HG03565 (cell line): ENCODE measurements at regions not wholly inside any gene's neighbourhood (a gene's known extent, or its start where the extent isn't known, plus 50 kb on each side); places are given as distances from the start of the nearest gene placed in this dataset.
"Not testable (repeated sequence)": the region's sequence is repeated elsewhere in the genome, so short reads cannot be mapped to it uniquely, and the experiment has no call there.

Source experiments
- ATAC-seq: cut with Tn5 transposase; IDR thresholded peaks from one replicate; pipeline ENCODE4 v1.9.1; 2021; ENCODE audit warnings: mild to moderate bottlenecking, moderate library complexity; ENCODE audit not compliant: unreplicated experiment

DNA sequence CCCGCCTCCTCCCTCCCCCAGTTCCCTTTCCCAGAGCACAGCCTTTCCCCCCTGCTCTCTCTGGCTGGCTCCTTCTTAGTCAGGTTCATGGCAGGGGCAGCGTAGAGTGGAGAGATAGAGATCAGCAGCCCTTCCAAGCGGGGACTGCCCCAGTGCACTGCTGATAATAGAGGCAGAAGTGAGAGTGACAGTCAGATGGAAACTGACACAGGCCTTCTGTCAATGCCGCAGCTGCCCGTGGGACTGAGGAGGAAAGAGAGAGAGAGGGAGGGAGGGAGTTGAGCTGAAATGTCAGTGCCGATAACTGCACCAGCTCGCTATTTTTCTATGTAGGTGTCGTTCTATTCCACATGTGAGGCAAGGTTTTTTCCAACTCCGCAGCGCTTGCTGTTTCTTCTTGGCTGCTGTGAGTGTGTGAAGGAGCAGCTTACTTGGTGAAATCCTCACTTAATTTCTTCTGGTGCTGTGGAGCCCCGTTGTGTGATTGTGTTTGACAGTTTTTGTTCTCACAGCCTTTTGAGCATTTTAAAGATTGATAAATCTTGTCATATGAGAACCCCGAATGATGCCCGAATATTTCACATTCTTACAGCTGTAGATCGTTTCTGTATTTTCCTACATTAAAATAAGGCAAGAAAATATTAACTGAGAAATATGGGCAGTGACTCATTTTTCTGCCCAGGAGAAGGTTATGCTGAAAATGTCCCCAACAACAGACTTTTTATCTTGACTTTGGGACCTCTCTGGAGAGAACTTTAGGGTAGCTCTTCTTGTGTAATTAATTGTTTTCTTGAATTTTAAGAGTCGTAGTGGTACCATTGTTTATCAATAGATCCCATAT, 386.4 kb upstream of the MMS22L start:
- ATAC-seq: peak; percentile 99

DNA sequence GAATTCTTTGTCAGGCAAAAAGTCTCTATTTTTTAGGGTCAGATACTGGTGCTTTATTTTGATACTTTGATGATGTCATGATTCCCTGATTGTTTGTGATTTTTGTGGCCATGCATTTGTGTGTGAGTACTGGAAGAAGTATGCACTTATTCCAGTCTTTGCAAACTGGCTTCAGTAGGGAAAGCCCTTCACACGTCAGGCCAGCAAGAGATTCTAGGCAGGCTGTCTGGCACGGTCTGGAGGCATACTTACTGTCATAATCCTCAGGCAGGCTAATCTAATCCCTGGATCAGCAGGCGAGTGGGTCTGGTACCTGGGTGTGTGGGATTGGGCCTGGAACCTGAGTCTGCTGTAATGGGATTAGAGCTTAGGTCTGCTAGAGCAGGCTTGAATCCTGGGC, 391.8 kb upstream of the MMS22L start:
- no peak for ATAC-seq

DNA sequence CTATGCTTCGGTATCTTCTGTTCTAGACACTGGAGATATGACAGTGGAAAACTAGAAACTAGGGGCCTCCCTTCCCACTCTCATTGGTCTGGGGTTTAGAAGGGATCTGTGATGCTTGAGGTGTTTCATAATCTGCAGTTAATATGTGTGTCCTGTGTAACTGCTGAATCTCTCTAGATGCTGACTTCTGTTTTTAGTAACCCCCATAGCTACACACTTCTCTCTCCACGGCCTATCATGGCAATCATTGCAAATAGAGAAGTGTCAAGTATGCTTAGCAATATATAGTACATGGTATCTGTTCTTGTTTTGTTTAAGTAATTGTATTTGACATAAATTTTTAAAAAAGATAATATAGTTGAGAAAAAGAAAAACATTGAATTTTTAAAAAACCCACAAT, 394.6 kb upstream of the MMS22L start:
- ATAC-seq: no peak

DNA sequence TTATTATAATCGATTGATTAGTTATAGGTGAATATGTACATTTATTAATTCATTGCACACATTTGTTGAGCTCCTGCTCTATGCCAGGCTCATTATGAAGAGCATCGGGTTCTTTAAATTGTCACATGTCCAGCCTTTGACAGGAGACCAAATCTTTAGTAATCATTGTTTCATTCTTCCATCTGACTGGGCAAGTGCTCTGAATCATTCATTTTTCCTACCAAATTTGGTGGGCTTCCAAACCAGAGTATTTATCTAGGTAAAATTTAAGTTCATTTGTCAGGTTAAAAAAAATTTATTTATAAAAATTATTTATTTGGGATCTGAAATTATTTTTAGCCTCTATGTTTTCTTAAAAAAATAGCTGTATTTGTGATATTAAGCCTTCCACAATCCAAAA, 404.9 kb upstream of the MMS22L start:
- no peak for ATAC-seq

DNA sequence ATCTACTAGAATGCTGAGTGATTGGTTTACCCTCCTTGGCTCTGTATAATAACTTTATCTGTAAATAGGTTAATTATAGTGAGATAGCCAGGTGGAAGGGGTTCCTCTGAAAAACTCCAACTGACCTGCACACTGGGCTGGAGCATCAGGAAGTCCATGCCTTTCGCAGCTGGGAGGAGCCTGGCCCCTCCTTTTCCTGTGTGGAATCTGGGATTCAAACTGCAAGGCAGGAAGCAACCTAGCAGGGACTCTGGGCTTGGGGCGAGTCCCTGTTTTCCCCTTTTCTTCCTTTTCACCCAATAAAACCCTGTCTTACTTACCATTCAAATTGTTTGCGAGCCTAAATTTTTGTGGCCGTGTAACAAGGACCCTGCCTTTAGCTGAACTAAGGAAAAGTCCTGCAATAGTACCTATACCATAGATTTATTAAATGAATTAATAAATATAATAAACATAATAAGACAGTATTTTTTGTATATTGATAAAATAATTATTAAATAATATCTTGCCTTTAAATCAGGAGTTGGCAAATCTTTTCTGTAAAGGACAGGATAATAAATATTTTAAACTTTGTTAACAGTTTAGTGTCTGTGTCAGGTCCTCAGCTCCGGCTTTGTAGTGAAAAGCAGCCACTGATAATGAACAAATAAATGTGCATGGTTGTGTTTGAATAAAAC, 406.2 kb upstream of the MMS22L start:
- no peak for ATAC-seq

DNA sequence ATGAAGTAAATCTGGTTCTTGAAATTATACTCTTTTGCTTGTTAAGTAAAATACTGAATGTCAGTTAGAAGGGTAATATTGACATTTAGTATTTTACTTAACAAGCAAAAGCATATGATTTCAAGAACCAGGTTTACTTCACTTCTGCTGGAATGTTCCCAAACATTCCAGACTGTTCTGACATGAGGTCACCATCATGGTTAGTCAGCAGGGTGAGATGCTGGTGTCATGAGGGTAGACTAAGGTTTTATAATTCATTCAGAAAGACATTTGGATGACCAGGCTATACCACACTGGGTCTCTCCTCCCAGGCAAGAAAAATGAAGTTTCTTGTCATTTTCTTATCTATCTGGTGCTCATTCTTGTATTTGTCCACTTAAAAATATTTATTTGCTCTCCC, 414.4 kb upstream of the MMS22L start:
- ATAC-seq: no peak

DNA sequence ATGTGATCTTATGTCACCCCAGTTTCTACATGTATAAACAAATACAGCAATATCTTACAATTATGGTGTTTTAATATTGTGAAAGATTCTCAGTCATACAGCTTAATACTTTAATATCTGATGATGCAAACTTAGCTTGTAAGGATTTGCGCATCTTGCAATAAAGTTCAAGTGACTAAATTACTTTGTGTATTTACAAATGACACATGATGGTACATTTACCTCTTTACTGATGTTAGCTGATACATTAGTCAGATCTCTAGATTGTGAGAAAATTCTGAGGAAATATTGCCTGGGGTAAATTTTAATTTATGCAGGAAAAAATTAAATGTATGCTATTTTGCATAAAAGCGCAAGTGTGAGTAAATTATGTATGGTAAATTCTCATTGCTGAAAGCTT, 418.8 kb upstream of the MMS22L start:
- no peak for ATAC-seq

DNA sequence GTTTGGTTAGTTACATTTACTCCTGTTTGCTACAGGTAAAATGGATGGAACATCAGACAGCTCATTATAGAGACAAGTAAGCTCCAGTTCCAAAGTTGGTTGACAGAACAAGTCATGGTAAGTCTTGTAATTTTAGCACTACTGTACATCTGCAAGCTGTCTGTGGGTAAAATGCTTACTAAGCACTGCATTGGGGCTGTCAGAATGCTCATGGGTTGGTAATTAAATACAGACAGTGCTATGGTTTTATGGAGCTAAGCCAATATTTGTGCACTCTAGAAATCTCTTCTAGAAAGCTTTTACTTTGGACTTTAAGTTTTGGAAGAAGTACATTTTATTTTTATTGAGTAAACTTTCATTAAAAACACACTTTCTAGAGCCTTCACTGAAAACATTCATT, 419.2 kb upstream of the MMS22L start:
- no peak for ATAC-seq

DNA sequence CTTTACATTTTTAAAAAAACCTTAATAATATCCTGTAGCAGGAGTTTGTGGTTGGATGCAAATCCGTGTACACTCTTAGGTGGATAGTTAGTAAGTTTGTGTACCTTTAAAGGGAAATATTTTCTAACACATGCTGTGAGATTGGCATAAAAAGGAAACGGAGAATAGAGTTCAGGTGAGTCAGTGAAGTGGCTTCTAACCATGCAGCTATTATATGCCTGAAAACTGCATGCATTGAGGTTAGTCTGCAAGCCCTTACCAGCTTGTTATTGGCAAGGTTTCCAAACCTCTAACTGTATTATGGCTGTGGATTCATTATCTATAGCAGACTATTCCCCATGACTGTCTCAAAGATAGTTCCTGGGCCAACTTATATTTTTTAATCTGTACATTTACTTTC, 420.6 kb upstream of the MMS22L start:
- no peak for ATAC-seq

DNA sequence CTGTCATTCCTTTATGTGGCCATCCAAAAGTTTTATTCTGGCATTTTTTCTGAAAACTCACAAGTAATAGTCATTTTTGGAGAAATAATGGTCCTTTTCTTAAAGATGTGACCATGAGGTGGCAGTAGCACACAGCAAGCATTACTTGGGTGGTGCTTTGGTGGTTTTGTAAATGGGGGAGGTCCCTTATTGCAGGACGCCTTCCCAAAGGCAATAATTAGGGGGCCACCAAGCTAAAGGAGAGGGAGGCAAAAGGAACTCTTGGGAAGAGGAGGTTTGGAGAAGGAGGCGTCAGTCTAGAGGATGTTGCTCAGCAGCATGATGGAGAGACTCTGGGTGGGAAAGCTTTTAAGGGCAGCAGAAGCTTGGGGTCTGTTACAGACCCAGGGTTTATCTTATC, 422.6 kb upstream of the MMS22L start:
- no peak for ATAC-seq

DNA sequence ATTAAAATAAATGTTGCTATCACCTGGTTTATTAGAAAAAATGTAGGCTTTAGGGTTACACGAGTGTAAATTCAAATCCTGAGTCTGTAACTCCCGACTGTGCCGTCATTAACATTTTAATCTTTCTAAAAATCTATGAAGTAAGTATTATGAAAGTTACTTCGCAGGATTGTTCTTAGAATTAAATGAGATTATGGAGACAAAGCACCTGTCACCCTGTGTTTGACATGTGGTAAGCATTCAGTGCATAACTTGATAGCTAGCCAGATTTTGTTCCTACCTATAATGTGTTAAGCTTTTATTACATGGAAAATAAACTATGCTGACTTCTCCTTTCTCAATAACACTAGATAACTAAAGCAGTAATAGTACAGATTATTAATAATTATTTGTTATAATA, 429.7 kb upstream of the MMS22L start:
- ATAC-seq: no peak

DNA sequence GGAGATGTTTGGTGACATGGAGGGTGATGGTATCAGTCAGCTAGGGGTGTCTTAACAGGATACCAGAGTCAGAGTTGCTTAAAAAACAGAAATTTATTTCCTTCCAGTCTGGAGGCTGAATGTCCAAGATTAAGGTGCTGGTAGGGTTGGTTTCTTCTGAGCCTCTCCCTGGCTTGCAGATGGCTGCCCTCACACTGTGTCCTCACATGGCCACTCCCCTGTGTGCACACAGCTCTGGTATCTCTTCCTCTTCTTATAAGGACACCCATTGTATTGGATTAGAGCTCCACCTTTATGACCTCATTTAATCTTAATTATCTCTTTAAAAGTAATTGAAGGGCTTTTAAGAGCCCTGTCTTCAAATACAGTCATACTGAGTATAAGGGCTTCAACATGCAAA, 431.8 kb upstream of the MMS22L start:
- no peak for ATAC-seq

DNA sequence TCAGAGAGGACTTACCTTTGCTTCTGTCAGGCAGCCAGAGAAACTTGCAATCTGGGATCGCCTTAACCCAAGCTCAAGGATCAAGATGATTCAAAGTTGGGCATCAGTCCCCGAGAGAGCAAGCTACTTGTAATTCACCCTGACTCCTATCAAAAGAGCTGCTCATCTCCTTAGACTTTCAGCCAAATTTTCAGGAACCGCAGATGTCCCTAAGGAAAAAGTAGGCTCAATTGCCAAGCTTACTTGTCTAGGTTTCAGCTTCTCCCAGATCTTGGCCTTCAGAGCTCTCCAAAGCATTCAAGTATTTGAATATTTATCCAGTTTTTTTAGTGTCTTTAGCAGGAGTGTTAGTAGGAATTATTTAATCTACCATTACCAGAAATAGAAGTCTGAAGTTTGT, 434.1 kb upstream of the MMS22L start:
- no peak for ATAC-seq

DNA sequence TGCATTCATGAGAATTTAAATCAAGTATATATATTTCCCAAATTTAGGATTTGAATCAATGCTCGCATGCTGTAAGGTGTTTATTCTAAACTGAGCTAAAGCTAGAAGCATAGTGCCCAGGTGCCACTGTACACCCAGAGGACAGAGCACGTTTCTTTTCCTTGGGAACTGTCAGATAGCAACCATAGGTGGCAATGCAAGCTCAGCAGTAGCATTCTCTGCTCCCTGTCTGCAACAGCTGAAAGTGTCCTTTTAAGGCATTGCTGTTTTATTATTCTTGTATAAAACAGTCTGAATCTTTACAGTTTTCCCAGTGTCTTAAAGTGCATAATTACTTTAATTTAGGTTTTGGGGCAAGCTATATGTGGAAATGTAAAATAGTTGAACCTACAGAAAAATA, 443.4 kb upstream of the MMS22L start:
- ATAC-seq: no peak

DNA sequence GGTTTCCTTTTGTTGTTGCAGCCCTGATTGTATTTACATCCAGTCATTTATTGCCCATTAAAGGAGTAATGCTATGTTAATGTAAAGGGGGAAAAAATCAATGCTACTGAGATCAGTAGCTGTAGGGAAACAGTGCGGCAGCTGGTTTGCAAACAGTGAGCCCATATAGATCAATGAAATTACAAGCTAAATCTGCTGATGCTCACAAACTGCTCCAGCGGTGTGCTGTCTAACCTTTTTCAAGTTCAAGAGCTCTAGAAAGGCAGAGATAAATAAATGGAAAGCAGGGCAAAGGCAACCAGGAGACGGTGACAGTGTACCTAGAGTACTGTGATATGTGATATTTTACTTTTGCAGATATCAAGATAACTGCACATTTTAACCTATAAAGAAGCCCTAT, 449.0 kb upstream of the MMS22L start:
- no peak for ATAC-seq

DNA sequence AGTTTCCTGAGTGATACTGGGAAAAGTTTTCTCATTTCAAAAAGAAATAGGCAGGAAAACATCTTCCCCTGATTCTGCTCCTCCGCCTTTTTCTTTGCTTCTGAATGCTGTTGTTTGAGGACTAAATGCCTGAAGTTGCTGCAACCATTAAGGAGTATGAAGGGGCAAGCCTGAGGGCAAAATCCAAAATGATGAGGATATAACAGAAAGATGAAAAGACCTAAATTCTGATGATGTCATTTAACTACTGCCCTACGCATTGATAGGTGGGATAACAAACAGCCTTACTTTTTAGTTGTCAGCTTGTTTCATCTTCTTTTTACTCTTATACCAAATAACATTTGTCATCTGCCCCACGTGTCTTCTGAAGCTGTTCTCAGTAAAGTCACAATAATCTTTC, 474.6 kb upstream of the MMS22L start:
- ATAC-seq: no peak

DNA sequence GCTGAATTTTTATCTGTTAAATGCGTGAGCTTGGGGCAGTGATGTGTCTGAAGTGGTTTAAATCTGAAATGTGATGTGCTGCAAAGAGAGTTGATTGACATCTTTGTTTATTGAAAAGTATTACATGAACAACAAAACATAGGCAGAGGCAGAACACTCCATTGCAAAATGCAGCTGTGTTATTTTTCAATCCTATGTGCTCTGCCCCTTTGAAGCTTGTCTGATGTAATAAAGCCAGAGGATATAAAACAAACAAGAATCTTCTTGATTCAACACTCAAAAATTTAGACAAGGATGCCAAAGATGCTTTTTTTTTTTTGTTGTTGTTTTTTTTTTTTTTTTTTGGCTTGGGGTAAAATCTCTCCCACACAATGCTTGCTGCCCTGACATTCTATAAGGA, 482.4 kb upstream of the MMS22L start:
- no peak for ATAC-seq

DNA sequence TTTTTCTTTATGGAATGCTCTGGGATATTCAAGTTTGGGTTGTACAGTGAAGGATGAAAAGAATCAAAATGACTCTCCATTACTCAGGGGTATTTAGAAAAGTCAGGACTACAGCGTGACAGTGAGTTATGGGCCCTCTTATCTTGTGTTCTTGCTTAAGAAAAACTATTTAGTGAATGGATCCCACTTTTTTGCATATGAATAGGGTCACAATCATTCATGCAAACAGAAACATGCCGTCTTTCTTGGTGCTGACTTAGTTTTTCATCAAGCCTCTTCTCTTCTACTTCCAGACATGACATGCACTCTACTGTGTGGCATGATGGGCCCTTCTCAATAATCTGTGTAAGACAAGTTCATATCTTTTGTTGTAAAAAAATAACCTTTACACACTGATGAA, 488.4 kb upstream of the MMS22L start:
- no peak for ATAC-seq

DNA sequence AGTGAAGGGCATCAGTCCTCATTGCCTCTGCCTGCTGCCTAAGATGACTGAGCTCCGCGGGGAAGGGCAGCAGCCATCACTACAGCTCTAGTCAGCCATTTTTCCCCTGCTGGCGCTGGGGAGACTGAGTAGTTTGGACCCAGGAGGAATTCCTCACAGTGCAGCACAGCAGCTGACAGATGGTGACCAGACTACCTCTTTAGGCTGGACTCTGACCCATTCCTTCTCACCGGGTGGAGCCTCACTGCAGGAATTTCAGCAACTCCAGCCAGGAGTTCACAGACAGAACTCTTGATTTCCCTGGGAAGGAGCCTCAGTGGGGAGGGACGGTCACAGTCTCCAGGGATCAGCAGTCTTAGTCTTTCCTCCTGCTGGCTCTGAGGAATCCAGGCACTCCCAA, 492.0 kb upstream of the MMS22L start:
- no peak for ATAC-seq

DNA sequence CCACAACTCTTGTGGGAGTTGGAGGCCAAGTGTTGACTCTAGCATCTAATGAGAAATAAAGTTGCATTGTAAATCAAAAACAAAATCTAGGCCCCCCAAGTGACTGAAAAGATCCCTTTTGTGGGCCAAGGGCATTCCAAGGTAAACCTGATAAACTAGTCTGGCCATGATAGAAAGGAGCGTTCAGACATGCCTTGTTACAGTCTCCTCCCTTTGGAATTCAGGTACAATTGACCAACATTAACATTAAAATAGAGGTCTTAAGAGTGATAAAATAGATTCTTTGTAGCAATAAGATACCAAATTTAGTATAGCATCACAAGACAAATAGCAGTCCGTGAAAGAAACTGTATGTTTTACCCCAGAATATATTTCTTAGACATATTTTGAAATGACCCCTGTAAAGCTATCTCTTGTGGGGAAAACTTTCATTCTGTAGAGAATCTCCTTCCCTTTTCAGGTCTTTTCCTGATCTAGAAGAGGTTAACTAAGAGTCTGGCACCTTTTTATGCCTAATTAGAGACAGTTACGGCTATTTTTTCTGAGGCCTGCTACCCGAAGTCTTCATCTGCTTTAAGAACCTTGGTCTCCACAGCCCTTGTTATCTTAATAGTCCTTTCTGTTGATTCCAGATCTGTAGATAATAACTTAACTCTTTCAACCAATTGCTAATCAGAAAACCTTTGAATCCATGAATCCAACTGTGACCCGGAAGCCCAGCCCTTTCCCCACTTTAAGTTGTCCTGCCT, 495.4 kb upstream of the MMS22L start:
- no peak for ATAC-seq

DNA sequence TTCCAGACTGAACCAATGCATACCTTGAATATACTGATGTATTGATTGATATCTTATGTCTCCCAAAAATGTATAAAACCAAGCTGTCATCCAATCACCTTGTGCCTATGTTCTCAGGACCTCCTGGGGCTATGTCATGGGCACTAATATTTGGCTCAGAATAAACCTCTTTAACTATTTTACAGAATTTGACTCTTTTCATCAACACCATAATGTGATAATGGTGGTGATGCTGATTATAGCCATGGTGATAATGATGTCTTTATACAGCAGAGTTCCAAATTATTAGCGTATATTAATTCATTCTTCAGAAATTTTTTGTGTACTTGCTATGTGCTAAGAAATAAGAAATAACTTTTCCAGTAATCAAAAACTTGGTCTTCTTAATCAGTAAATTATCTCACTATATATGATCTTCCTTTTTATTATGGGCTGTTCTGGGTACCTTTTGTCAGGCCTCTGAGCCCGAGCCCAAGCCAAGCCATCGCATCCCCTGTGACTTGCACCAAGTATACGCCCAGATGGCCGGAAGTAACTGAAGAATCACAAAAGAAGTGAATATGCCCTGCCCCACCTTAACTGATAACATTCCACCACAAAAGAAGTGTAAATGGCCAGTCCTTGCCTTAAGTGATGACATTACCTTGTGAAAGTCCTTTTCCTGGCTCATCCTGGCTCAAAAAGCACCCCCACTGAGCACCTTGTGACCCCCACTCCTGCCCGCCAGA, 496.2 kb upstream of the MMS22L start:
- ATAC-seq: not testable (repeated sequence)
